NCI-H2171 treated with DMSO at 0.1 percent for 48 hours (cell line): ENCODE measurements at regions not wholly inside any gene's neighbourhood (a gene's known extent, or its start where the extent isn't known, plus 50 kb on each side); places are given as distances from the start of the nearest gene placed in this dataset.

Experiments
- DNase-seq: peaks from one replicate; lab custom pipeline; 2025; lab: John Stamatoyannopoulos, UW

DNA sequence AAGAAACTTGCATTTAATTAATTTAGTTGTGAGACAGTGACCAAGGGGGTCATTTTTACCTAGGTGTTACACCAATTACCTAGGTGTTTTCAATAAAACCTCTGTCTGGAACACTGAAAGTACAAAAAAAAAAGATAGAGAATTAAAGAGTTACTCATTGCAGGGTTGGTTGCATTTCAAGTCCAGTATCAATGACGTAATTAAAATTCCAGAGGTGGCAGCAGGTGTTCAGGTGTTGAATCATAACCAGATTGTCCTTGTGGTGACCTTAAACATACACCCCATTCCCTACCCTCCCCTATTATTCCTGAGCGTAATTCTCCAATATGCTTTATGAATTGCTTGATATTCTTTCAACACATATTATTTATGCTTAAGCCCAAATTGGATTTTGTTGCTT lies 352.0 kb upstream of the SLC8A1 start:
- no peak for DNase-seq

DNA sequence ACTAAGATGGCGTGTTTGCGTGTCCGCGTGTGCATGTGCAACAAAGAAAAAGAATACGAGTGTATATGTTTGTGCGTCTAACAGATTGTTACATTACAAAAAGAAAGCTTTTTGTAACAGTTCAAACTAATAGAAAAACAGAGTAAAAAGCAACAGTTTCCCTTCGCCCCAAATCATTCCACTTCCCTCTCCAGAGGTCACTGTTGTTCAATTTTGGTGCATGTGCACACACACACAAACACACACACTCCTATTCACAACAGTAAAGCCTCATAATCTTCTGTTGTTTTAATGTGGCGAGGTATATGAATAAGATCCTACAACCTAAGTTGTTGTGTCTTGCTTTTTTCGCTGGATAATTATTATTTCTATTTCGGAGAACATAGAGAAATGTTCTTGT lies 357.3 kb upstream of the SLC8A1 start:
- DNase-seq, result no peak

DNA sequence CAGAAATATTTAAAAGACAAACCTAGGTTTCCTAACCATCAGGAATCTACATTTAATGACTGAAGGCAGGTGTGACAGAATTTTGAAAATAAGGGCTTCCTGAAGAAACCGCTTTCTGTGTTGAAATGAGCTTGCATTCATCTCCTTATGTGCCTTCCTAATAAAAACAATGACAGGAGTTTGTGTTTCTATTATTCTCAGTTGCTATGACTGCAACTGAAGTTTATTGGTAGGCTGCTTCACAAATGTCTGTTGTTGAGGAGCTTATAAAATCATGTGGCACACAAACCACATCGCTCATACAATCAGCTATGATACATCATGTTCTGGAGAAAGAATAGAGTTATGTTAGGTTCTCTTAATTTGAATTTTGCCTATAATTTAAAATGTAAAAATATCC lies 362.7 kb upstream of the SLC8A1 start:
- DNase-seq, result no peak

DNA sequence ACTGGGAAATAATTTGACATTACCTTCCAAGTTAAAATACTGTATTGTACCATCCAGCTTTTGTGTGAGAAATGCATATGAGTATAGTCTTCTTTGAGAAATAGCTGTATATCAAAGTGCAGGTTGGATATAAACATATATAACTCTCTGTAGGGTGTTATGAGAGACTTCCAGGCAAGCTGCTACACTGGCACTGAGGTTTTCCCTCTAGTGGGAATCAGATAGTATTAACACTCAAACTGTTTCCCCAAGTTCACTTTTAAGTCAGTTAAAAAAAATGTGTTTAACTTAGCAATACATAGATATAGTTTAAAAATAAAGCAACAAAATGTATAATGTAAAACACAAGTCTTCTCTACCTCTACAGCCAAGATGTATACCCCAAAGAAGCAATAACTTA lies 368.4 kb upstream of the SLC8A1 start:
- DNase-seq, result no peak

DNA sequence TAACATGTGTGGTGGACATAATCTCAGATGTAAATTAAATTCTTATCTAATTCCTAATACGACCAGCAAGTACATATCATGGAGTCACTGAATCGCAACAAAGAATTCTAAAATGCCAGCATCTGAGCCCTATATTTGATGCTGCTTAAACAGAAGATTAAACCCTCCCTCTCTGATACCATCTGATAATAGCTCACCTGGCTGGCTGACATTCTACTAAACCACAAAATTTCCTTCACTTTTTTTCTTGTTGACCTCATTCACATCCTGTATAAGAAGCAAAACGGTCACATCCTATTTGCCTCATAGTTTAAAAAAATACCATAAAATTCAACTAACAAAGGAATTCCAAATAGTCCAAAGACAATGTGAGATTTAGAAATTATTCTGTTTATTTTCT lies 371.6 kb upstream of the SLC8A1 start:
- DNase-seq, result no peak

DNA sequence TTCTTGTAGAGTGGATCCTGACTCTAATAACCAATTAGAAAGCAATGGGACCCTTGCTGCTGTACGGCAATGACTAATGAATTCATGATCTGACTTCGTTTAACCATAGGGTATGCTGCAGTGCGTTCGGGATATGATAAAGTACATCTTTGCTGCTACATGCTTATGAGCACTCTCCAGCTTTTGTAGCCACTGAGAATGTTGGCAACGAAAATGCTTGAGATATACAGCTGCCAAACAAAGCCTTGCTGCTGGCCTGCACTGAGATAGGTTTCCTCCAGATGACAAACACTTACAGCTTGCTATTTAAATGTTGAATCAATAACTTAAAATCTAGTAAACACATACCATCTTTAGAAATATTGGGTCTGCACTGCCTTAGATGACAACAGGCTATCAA lies 372.4 kb upstream of the SLC8A1 start:
- no peak for DNase-seq

DNA sequence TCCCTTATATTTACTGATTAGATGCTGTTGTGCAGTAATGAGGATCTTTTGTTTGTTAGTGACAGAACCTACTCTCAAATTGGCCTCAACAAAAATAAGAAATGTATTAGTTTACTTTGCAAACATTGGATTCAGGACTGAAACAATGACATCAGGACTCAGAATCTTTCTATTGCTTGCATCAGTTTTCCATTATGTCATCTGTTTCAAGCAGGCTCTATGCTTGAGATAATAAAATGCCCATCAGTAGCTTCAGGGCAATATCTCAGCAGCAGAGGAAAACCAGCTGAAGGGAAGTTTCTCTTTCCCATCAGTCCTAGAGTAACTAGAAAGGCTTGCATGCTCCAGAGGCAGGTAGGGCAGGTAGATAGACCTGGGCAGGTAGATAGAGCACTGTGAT lies 375.5 kb upstream of the SLC8A1 start:
- no peak for DNase-seq

DNA sequence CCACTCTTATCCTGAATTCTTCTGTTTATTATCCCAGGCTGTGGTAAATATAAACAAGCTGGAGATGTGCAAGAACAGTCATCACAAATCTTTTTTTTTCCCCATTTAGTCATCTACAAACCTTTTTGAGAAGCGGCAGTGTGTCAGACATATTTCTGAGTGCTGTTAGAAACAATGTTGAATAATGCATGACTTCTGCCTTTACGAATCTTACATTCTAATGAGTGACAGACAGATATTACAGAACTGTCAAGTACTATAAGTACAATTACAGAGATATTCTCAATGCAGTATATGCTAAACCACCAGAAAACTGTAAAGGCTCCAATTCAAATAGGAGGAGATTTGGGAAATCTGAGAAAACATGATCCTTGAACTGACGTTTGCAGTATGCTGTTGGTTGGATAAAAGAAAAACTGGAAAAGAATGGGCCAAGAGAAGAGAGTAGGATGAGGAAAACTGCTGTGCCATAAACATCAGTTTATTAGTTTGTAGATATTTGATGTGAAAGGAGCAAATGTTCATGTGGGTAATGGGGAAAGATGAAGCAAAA lies 379.5 kb upstream of the SLC8A1 start:
- DNase-seq, result no peak

DNA sequence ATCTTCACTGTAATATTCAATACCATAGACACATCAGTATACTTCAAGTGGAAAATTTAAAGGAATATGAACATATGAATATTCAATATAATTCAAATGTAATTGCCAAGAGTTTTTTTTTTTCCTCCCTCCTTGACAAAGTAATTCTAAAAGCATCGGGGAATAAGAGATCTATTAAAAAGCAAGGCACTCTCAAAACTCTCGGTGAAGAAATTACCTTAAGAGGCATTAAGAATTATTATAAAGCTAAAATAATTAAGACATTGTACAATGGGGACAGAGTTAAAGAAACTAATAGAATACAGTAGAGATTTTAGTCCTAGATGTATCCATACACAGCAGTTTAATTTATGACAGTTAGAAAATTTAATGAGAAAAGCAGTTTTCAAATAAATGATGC lies 390.0 kb upstream of the SLC8A1 start:
- no peak for DNase-seq

DNA sequence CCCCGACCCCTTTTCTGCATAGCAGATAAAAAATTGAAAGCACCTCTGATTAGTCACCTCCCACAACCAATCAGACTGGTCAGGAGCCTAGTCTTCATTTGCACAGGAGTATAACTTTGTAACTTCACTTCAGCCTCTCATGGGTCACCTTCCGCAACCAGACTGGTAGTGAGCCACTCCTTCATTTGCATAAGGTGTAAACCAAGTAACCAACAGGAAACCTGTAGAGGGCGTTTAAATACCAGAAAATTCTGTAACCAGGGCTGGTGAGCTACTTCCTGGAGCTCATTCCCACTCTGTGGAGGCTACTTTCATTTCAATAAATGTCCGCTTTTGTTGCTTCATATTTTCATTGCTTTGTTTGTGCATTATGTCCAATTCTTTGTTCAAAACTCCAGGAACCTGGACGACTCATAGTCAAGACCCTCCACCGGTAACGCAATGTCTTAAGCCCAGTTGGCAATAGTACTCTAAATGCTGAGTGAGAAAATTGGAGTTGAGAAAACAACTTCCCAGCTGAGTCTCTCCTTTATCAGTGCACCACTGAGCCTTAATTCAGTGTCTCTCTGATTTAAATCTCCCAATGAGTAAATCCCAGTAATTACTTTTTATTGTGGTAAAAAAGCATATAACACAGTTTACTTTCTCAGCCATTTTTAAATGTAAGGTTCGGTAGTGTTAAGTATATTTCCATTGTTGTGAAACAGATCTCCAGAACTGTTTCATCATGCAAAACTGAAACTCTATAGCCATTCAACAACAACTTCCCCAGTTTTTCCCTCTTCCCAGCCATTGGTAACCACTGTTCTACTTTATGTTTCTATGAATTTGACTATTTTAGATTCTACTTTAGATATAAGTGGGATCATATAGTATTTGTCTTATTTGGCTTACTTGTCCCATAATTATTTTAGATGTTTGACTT lies 392.7 kb upstream of the SLC8A1 start:
- no peak for DNase-seq

DNA sequence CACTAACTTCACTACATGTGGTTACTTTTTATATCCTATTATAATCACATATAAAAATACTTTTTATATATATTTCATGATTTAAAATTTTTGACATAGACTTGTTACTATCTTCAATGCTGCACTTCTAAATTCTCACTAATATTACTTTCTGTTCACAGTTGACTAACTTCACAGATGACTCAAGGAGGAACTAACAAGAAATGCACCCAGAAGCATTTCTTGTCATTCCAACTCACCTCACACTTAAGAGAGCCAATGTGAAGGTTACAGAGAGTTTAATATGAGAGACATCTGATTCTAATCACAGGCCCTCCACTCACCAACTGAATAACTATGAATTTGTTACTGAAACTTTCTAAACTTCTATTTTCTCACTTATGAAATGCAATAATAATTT lies 399.8 kb upstream of the SLC8A1 start:
- no peak for DNase-seq

DNA sequence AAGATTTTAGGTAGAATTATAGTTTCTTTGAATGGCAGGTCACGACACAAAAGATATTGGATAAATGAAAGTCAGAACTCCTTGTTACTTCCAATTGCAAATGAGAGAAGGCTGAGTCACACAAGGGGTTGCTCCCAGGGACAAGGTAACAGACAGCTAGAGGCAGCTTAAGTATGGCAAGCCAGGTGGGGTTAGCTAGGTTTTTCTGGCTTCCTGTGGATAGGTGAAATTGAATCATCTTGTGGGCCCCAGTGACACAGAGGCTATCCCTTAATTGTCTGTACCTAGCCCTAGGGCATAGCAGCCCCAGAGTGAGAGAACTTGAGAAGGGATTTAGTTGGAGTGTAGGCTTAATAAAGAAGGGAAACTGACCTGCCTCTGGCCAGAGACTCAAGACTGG lies 407.7 kb upstream of the SLC8A1 start:
- DNase-seq, result no peak

DNA sequence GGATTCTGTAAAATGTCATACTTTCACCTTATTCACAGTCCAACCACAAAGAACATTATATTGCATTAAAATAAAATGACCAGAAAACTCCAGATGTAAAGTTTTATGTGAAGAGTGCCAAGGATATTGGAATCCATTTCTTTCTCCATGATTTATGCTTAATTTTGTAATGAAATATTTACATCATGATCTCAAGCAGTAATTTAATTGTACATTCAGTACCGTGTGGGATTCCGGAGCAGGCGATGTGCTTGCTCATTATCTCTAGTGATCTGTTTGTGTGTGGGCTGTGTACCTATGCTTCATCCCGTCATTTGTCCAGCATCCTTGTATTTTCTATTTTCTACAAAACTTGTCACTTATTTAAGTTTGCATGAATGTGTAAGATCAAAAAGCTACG lies 415.9 kb upstream of the SLC8A1 start:
- DNase-seq, result no peak

DNA sequence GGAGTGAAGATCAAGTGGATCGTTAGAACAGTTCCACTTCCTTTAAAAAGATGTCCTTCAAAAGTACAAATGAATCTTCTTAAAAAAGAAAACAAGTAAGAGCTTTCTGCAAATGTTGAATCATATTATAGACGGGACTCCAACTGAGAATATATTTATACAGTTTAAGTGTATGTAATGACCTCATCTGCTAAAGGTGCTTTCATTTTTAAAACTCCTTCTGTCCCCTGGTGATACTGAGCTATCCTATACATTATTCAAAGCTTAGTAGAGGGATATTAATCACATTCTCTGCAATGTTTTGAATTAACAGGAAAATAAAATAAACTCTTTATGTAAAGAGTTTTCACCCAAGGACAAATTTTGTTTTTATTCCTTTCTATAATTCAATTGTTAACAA lies 420.7 kb upstream of the SLC8A1 start:
- no peak for DNase-seq

DNA sequence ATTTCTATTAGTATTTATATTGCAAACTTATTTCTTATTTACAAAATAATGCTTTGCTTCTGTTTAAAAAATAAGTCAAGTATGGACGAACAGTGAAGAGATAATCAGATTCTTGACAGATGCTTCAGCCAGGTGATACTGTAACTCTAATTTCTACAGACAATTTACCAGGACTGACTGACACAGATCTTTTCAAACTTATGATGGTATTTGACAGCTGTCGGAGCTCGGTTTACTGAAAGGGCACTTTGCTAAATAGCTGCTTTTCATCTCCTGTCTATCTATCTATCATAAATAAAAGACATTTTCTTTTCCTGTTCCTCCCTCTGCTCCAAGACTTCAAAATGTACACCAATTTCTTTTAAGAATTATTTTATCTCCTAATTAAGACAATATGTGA lies 422.5 kb upstream of the SLC8A1 start:
- DNase-seq, result no peak

DNA sequence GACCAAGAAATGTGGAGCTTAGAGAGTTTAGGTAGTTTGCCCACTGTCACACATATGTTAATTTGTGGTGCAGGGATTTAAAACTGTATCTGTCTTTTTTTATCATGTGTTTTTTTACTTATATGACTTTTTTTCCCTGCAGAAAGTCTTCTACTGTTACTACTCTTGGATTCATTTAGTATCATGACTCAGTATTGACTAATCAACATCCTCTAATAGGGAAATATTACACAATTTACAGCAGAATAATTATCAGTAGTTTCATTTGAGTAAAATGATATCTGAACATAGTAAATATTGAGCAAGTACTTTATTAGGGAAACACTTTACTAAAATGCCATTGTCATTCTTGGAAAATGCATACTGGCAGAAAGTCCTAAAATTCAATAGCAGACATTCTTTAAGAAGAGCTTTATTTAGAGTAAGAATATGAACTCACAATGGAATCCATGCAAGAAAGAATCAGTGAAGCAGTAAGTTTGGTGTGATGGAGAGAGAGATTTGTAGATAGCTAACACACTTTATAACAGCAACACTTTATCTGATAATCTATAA lies 425.9 kb upstream of the SLC8A1 start:
- DNase-seq, result no peak

DNA sequence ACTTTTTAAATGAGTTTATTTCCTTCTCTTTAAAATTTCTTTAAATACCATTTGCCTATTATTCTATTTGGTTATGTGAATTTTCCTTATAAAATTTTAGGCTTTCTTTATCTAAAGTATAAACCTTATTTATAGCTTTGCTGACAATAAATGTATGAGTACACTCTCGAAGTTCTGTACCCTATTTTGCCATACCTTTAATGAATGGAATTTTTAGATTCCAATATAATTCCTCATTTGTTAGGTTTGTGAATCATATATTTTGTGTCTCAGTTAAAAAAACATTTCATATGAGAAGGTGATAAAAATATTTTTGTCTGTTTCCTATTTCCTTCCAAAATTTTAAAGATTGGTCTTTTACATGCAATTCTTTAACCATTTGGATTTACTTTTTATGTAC lies 427.4 kb upstream of the SLC8A1 start:
- no peak for DNase-seq

DNA sequence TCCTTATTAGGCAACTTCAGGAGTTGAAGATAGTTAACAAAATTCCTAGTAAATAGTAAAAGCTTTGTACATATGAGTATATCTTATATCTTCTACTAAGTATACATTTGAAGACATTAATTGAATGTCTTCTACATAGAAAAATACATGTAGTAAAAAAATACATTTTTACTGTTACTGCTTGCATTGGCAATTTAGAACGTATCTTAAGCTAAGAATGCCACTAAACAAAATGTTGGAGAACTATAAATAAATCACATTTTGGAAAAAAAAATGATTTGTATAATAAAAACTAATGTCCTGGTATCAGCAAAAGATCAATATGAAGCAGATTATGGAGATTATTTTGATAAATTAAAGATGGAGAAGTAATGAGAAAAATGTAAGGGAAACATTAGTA lies 434.2 kb upstream of the SLC8A1 start:
- DNase-seq, result no peak

DNA sequence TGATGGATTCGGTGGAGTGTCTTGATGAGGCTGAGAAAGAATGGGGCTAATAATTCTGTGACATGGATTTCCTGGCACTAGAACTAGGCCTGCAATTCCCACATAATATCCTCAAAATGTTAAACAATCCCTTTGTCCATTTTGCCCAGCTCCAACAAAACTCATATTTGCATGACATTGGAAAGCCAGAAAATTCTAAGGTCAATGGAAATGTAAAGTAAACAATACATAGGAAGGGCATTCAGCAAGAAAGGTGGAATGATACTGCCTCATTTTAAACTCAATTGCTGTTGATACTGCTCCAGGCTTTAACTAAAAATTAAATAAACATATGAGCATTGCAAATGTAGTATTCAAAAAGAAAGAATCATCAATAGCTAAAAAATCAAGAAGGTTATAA lies 434.8 kb upstream of the SLC8A1 start:
- no peak for DNase-seq

DNA sequence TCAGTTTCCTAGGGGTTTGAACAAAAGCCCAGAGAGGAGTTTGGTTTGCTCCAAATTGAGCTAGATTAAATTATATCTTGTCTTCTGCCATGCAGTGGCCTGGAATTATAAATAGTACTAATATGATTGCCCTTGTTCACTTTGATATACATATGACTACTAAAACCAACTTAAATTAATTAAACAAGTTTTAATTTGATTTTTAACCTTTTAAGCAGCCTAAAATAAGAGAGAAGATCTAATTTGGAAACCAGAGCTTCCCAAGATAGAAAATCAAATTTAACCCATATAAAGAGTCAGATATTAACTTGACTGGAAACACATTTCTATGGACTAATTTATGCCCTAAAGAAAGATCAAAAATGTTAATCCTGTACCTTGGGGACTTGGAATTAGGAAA lies 444.5 kb upstream of the SLC8A1 start:
- DNase-seq, result no peak

DNA sequence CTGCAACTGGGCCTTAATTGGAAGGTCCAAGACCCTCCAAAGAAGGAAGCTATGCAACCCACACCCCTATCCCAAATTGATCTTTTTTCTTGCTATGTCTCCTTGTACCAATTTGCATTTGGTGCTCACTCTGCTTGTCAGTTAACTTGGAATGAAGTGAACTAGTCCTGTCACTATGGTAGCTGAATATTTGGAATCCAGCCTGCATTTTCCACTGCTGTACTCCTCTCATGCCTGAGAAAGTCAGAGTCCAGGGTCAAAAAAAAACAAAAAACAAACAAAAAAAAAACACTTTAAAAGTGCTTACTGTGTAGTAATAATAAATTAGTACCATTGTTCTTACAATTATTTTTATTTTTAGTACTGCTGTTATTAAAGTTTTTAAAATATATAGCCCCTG lies 462.8 kb upstream of the SLC8A1 start:
- DNase-seq, result no peak

DNA sequence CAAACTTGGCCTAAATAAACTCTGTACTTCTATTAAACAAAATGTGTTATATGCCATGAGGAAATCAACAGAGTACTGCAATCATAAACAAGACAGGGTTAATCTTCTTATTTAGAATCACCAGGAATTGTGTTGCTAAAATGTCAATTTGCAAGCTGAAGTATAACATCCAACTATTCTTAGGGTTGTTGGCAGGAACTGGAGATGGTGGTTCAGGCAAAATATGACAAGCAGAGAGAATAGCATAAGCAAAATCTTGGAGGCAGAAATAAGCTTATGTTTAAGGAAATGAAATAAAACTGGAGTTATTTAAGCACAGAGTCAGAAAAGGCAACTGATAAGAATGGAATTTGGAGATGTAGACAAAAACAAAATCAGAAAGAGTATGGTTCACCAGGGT lies 463.8 kb upstream of the SLC8A1 start:
- no peak for DNase-seq

DNA sequence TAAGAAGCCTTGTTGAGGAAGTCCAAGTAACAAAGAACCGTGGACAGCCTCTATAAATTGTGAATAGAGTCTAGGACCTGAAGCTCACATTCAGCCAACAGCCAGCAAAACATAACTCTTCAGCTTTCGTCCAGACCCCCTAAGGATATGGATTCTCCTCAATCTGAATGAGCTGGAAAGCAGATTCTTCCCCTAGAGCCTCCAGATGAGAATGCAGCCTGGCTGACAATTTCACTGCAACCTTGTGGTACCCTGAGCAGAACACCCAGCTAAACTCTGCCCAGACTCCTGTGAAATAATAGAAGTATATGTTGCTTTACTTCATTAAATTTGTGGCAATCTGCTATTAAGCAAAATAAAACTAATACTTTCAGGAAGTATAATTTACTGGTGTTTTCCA lies 483.5 kb upstream of the SLC8A1 start:
- no peak for DNase-seq

DNA sequence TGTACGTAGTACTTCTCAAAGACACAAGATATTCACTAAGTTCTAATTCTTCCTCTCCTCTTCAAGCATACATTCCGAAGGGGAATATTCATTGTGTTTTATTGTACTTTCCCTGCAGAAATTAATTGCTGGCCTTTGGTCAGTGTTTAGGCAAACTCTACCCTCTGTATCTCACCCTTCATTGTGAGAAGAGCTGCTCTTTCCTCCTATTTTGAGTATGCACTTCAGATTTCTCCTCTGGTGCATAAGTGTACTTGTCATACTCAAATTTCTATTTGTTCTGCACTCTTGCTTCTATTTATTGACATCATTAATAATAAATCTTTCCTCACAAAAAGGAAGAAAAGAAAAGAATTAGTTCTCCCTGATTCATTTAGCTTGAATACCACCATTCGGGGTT lies 485.4 kb upstream of the SLC8A1 start:
- DNase-seq, result no peak
